IMR-90 (cell line): ENCODE measurements at regions not wholly inside any gene's neighbourhood (a gene's known extent, or its start where the extent isn't known, plus 50 kb on each side); places are given as distances from the start of the nearest gene placed in this dataset.

Experiments used
- ATAC-seq: fragments of 200-7000 bp; cut with Tn5 transposase; 2 replicates; pipeline ENCODE4 v1.9.1; 2020; ENCODE audit warnings: low read depth, mild to moderate bottlenecking, moderate library complexity
- BruUV-seq: library from RNA; stranded (reverse); fragments of 400-500 nt; replicated peaks from 2 replicates; lab custom pipeline; 2021; lab: Mats Ljungman, UMichigan
- CTCF ChIA-PET: fragments of 300-600 bp; formaldehyde crosslinking; extraction: SDS; loops from one replicate; lab custom pipeline; 2021; ENCODE audit warnings: antibody characterized with exemption; lab: Yijun Ruan, JAX
- POLR2A ChIA-PET: fragments of 300-600 bp; sonication (Branson Sonifier 250); formaldehyde crosslinking; loops from one replicate; lab custom pipeline; 2022; ENCODE audit warnings: antibody characterized with exemption; ENCODE audit not compliant: unreplicated experiment; lab: Charles Lee
- DNase-seq: peaks from one replicate; pipeline ENCODE4 v3.0.0; 2013
- H2AFZ ChIP-seq: replicated peaks from 2 replicates; pipeline ENCODE3; 2013; ENCODE audit warnings: low read length, mild to moderate bottlenecking; ENCODE audit not compliant: poor library complexity
- H2AK5ac ChIP-seq: 2 replicates; pipeline ENCODE4 v1.6.1; 2013; ENCODE audit warnings: low read depth, low read length, inconsistent platforms
- H2AK9ac ChIP-seq: replicated peaks from 2 replicates; pipeline ENCODE3; 2013; ENCODE audit warnings: mild to moderate bottlenecking, low read depth, low read length, moderate library complexity; ENCODE audit not compliant: poor library complexity
- H2BK120ac ChIP-seq: 2 replicates; pipeline ENCODE4 v1.6.1; 2013; ENCODE audit warnings: low read depth, low read length, inconsistent platforms
- H2BK15ac ChIP-seq: 3 replicates; pipeline ENCODE4 v1.6.1; 2013; ENCODE audit warnings: low read depth, low read length, inconsistent platforms
- H2BK20ac ChIP-seq: 2 replicates; pipeline ENCODE4 v1.6.1; 2013; ENCODE audit warnings: low read depth, mild to moderate bottlenecking, inconsistent platforms, low read length, moderate library complexity
- H2BK5ac ChIP-seq: 2 replicates; pipeline ENCODE4 v1.6.1; 2013; ENCODE audit warnings: mild to moderate bottlenecking, low read depth, low read length, inconsistent platforms; ENCODE audit not compliant: poor library complexity, severe bottlenecking
- H3K14ac ChIP-seq: replicated peaks from 2 replicates; pipeline ENCODE4 v1.6.1; 2013; ENCODE audit warnings: low read depth, low read length, inconsistent platforms
- H3K18ac ChIP-seq: 2 replicates; pipeline ENCODE4 v1.6.1; 2013; ENCODE audit warnings: low read depth, low read length, control low read depth
- H3K23ac ChIP-seq: 2 replicates; pipeline ENCODE4 v1.6.1; 2013; ENCODE audit warnings: low read depth, low read length, inconsistent platforms
- H3K27ac ChIP-seq: 2 replicates; pipeline ENCODE4 v1.5.1; 2013; ENCODE audit warnings: mild to moderate bottlenecking, control low read depth, low read length; ENCODE audit not compliant: insufficient read depth
- H3K27me3 ChIP-seq: 2 replicates; pipeline ENCODE4 v1.6.1; 2013; ENCODE audit warnings: low read length; ENCODE audit not compliant: control insufficient read depth, insufficient read depth
- H3K36me3 ChIP-seq: 2 replicates; pipeline ENCODE4 v1.6.1; 2013; ENCODE audit warnings: low read length, mixed read lengths; ENCODE audit not compliant: control insufficient read depth, insufficient read depth
- H3K4ac ChIP-seq: 2 replicates; pipeline ENCODE4 v1.6.1; 2013; ENCODE audit warnings: low read depth, low read length, inconsistent platforms
- H3K4me1 ChIP-seq: 2 replicates; pipeline ENCODE4 v1.6.1; 2013; ENCODE audit warnings: low read length, mixed read lengths; ENCODE audit not compliant: control insufficient read depth, insufficient read depth
- H3K4me2 ChIP-seq: 2 replicates; pipeline ENCODE4 v1.6.1; 2013; ENCODE audit warnings: low read depth, mild to moderate bottlenecking, control low read depth, low read length, moderate library complexity
- H3K4me3 ChIP-seq: 2 replicates; pipeline ENCODE4 v1.5.1; 2013; ENCODE audit warnings: low read depth, mild to moderate bottlenecking, control low read depth, low read length, moderate library complexity; ENCODE audit not compliant: insufficient read depth
- H3K56ac ChIP-seq: 2 replicates; pipeline ENCODE4 v1.6.1; 2013; ENCODE audit warnings: low read length, inconsistent platforms; ENCODE audit not compliant: insufficient read depth; ENCODE audit errors: extremely low read depth
- H3K79me1 ChIP-seq, 2 experiments: 2 replicates each; pipeline ENCODE4 v1.6.1; 2013; ENCODE audit warnings: low read length in 2 of 2, inconsistent platforms in 1 of 2, low read depth in 1 of 2
- H3K9ac ChIP-seq: 2 replicates; pipeline ENCODE4 v1.6.1; 2013; ENCODE audit warnings: low read depth, low read length, control low read depth
- H3K9me1 ChIP-seq: 2 replicates; pipeline ENCODE4 v1.6.1; 2013; ENCODE audit warnings: low read length, inconsistent platforms; ENCODE audit not compliant: insufficient read depth
- H3K9me3 ChIP-seq: 2 replicates; pipeline ENCODE4 v1.6.1; 2013; ENCODE audit warnings: low read length; ENCODE audit not compliant: control insufficient read depth, insufficient read depth
- H4K20me1 ChIP-seq: 2 replicates; pipeline ENCODE4 v1.6.1; 2013; ENCODE audit warnings: low read length, inconsistent platforms; ENCODE audit not compliant: insufficient read depth
- H4K5ac ChIP-seq: 2 replicates; pipeline ENCODE4 v1.6.1; 2013; ENCODE audit warnings: mild to moderate bottlenecking, low read depth, low read length, control low read depth
- H4K8ac ChIP-seq, 2 experiments: 2 replicates each; pipeline ENCODE4 v1.6.1; 2013; ENCODE audit warnings: low read depth in 2 of 2, low read length in 2 of 2, control low read depth in 1 of 2, inconsistent platforms in 1 of 2
- H4K91ac ChIP-seq: 2 replicates; pipeline ENCODE4 v1.6.1; 2013; ENCODE audit warnings: low read depth, low read length, inconsistent platforms; ENCODE audit not compliant: insufficient read depth
- CEBPB ChIP-seq: IDR thresholded peaks from 2 replicates; pipeline ENCODE4 v1.6.1; 2012; ENCODE audit warnings: low read depth, low read length, improper control_type of control experiment
- FOS ChIP-seq: fragments of 150-350 bp; IDR thresholded peaks from 2 replicates; pipeline ENCODE4 v1.6.1; 2016; ENCODE audit warnings: low read depth, low read length
- MXI1 ChIP-seq: IDR thresholded peaks from 2 replicates; pipeline ENCODE4 v1.6.1; 2012; ENCODE audit warnings: low read depth, mild to moderate bottlenecking, low read length, moderate library complexity, borderline replicate concordance
- RAD21 ChIP-seq: IDR thresholded peaks from 2 replicates; pipeline ENCODE4 v1.6.1; 2012; ENCODE audit warnings: low read length, improper control_type of control experiment
- RCOR1 ChIP-seq: IDR thresholded peaks from 2 replicates; pipeline ENCODE4 v1.6.1; 2012; ENCODE audit warnings: mild to moderate bottlenecking, low read length, improper control_type of control experiment; ENCODE audit not compliant: insufficient replicate concordance
- WGBS, 2 experiments: methylation state at CpG; one replicate each; pipeline versions ENCODE4 v1.1.5 to v1.1.7; 2013; ENCODE audit warnings: missing lambda C conversion rate in 2 of 2; ENCODE audit not compliant: insufficient read length in 1 of 2; ENCODE audit errors: extremely low coverage in 2 of 2; 5-methylcytosine and 5-hydroxymethylcytosine counted together
- dilution Hi-C: fragments of 300-500 bp; cut with HindIII; formaldehyde crosslinking; loops from one replicate; pipeline ENCODE4 v1.14.3; 2018; ENCODE audit warnings: low sequenced_read_pairs; ENCODE audit not compliant: unreplicated experiment
- in situ Hi-C: fragments of 300-500 bp; cut with MboI; formaldehyde crosslinking; loops from 3 replicates; pipeline ENCODE4 v1.14.3; 2019; ENCODE audit warnings: low sequenced_read_pairs, inconsistent platforms, mixed read lengths
- intact Hi-C: fragments of 100-400 bp; cut with micrococcal nuclease; formaldehyde crosslinking; loops from 2 replicates; pipeline ENCODE4 v1.10.0; 2022
- TF ChIP-seq, protein P1 (sequence below): fragments of 150-350 bp; IDR thresholded peaks from 2 replicates; pipeline ENCODE4 v1.6.1; 2017; ENCODE audit warnings: mild to moderate bottlenecking, antibody characterized with exemption, low read length, low read depth

DNA sequence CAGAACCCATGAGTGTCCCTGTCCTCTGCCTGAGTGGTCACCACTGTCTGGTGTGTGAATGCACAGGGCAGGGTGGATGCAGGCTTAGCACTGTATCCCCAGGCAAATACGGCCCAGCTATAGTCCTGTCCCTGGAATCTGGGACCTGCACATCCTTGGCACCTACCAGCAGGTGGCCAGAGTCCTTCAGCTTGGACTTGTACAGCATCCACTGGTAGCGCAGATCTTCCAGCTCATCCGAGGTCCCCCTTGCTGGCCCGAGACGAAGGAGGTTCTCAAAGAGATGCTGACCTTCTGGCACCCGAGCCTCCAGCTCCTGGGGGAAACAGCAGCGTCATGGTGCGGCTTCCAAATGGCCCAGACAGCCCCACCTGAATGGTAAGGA is 83.4 kb downstream of the SYNE3 start:
- TF ChIP-seq CEBPB = no peak
- no peak for TF ChIP-seq RCOR1
- no peak for TF ChIP-seq RAD21
- TF ChIP-seq FOS = no peak
- no peak for TF ChIP-seq MXI1
- TF ChIP-seq, protein P1, sequence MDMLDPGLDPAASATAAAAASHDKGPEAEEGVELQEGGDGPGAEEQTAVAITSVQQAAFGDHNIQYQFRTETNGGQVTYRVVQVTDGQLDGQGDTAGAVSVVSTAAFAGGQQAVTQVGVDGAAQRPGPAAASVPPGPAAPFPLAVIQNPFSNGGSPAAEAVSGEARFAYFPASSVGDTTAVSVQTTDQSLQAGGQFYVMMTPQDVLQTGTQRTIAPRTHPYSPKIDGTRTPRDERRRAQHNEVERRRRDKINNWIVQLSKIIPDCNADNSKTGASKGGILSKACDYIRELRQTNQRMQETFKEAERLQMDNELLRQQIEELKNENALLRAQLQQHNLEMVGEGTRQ = no peak
- Histone ChIP-seq H3K27ac (no peak overlapping the region), H2AK5ac (no peak overlapping the region), H3K9me1 (no peaks in the 10 kb centered on the region; the same call in 1 of the 2 replicates), H3K4me1 (no peaks in the 10 kb centered on the region), H3K4me2 (no peak overlapping the region), H2BK120ac (no peak overlapping the region), H2BK15ac (no peak overlapping the region), H2AK9ac (no peak overlapping the region), H3K27me3 (no peaks in the 10 kb centered on the region), H3K23ac (no peak overlapping the region), H3K36me3 (peaks cover 14% of the 10 kb centered on the region), H2AFZ (no peak overlapping the region), H3K4me3 (no peak overlapping the region), H3K9ac (no peak overlapping the region), H3K14ac (no peak overlapping the region), H3K18ac (no peak overlapping the region), H3K56ac (no peak overlapping the region), H3K79me1 (no peaks in the 10 kb centered on the region), H4K8ac (no peak overlapping the region), H2BK5ac (no peak overlapping the region), H3K4ac (no peak overlapping the region), H2BK20ac (no peak overlapping the region), H4K91ac (no peak overlapping the region), H3K9me3 (no peaks in the 10 kb centered on the region), H4K20me1 (no peaks in the 10 kb centered on the region), H4K5ac (no peak overlapping the region)
- WGBS, 2 experiments = 84% methylated on average over 5 of the region's 8 CpGs; no CpG with 5 or more reads in 1 of the 2 experiments
- no TSS peak for BruUV-seq
- DNase-seq (no peak), ATAC-seq (no peak)
- ChIA-PET CTCF (interaction anchor here (0.6 to 1.6 kb wide), 2 partner anchors 94 to 515 kb away, joined by 3 read pairs; no protein-coding TSS in a partner anchor), POLR2A (no interaction called here)
- dilution Hi-C loops = no loop called here
- intact Hi-C loops = loop anchor here (2.0 to 5.0 kb wide), 2 partner anchors 336 to 744 kb away; no protein-coding TSS in a partner anchor
- in situ Hi-C loops = loop anchor here (5.0 to 25.0 kb wide), 3 partner anchors 329 to 746 kb away; no protein-coding TSS in a partner anchor
